Activated CD4-positive, alpha-beta memory T cell treated with anti-CD3 and anti-CD28 coated beads for 36 hours (primary cell): ENCODE measurements at regions not wholly inside any gene's neighbourhood (a gene's known extent, or its start where the extent isn't known, plus 50 kb on each side); places are given as distances from the start of the nearest gene placed in this dataset.
"Not testable (repeated sequence)": the region's sequence is repeated elsewhere in the genome, so short reads cannot be mapped to it uniquely, and the experiment has no call there.

ENCODE experiments used
- CTCF ChIA-PET: fragments of 350-600 bp; sonication (Branson Sonifier 250); formaldehyde crosslinking; loops from one replicate; lab custom pipeline; 2021; ENCODE audit warnings: antibody characterized with exemption, inconsistent platforms; lab: Charles Lee
- POLR2A ChIA-PET: fragments of 350-600 bp; sonication (Branson Sonifier 250); formaldehyde crosslinking; loops from one replicate; lab custom pipeline; 2021; ENCODE audit warnings: antibody characterized with exemption; lab: Charles Lee
- DNase-seq: peaks from one replicate; pipeline ENCODE4 v3.0.0-alpha.2; 2020
- H3K27ac Mint-ChIP-seq: one replicate; pipeline ENCODE4 v1.8.0; 2021; ENCODE audit warnings: mixed read lengths
- H3K27me3 Mint-ChIP-seq: one replicate; pipeline ENCODE4 v1.8.0; 2021; ENCODE audit warnings: mixed read lengths
- H3K36me3 Mint-ChIP-seq: one replicate; pipeline ENCODE4 v1.8.0; 2021; ENCODE audit warnings: mixed read lengths
- H3K4me1 Mint-ChIP-seq: one replicate; pipeline ENCODE4 v1.8.0; 2021; ENCODE audit warnings: low read depth, mixed read lengths
- H3K4me3 Mint-ChIP-seq: one replicate; pipeline ENCODE4 v1.8.0; 2021; ENCODE audit warnings: mild to moderate bottlenecking, mixed read lengths
- H3K9me3 Mint-ChIP-seq: one replicate; pipeline ENCODE4 v1.8.0; 2021; ENCODE audit warnings: mixed read lengths
- intact Hi-C: fragments of 100-400 bp; cut with micrococcal nuclease; formaldehyde crosslinking; loops from one replicate; pipeline ENCODE4 v1.15.1; 2023

- Mint-ChIP-seq H3K9me3 (peaks cover 22% of the 10 kb centered on the region), H3K27ac (no peak overlapping the region), H3K4me1 (no peaks in the 10 kb centered on the region), H3K36me3 (no peaks in the 10 kb centered on the region), H3K4me3 (no peak overlapping the region), H3K27me3 (no peaks in the 10 kb centered on the region)
- DNase-seq: no peak
- ChIA-PET CTCF (no interaction called here), POLR2A (no interaction called here)
- intact Hi-C loops: no loop called here
Measured at GRCh38 chr18:30150586-30151250, 891.8 kb downstream of the DSC3 start.

DNA sequence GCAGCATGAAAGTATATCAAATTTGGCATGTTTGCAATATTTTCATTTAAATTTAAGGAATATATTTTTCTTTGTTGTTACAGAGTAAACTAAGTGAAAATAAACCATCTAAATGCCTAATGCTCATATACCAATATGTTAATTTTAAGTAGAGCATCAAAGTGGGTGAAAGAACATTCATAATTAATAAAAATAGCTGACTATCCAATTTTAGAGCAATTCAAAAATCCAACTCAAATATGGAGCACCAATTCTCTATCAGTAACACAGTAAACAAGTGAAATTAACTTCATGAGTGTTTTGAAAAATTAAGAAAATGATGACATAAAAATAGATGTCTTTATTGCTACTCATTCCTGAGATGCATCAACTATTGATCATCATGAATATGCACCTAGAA lies 893.0 kb downstream of the DSC3 start:
- peaks cover 27% of the 10 kb centered on the region for H3K9me3 Mint-ChIP-seq
- no peak overlapping the region for H3K4me3 Mint-ChIP-seq
- no peaks in the 10 kb centered on the region for H3K36me3 Mint-ChIP-seq
- CTCF ChIA-PET: no interaction called here
- H3K27me3 Mint-ChIP-seq: no peaks in the 10 kb centered on the region
- intact Hi-C loops: no loop called here
- no peaks in the 10 kb centered on the region for H3K4me1 Mint-ChIP-seq
- H3K27ac Mint-ChIP-seq: no peak overlapping the region
- POLR2A ChIA-PET: no interaction called here
- no peak for DNase-seq

- ChIA-PET POLR2A (no interaction called here), CTCF (no interaction called here)
- no peaks in the 10 kb centered on the region for H3K4me1 Mint-ChIP-seq
- H3K36me3 Mint-ChIP-seq: no peaks in the 10 kb centered on the region
- H3K27me3 Mint-ChIP-seq: no peaks in the 10 kb centered on the region
- H3K4me3 Mint-ChIP-seq: no peak overlapping the region
- intact Hi-C loops: no loop called here
- DNase-seq: no peak
- peaks cover 25% of the 10 kb centered on the region for H3K9me3 Mint-ChIP-seq
- H3K27ac Mint-ChIP-seq: no peak overlapping the region
Measured at GRCh38 chr18:30142870-30143269, 899.7 kb downstream of the DSC3 start.

- DNase-seq: no peak
- peaks cover 28% of the 10 kb centered on the region for H3K9me3 Mint-ChIP-seq
- ChIA-PET CTCF (no interaction called here), POLR2A (no interaction called here)
- no peak overlapping the region for H3K4me3 Mint-ChIP-seq
- H3K36me3 Mint-ChIP-seq: no peaks in the 10 kb centered on the region
- intact Hi-C loops: no loop called here
- H3K27ac Mint-ChIP-seq: no peak overlapping the region
- H3K27me3 Mint-ChIP-seq: no peaks in the 10 kb centered on the region
- no peaks in the 10 kb centered on the region for H3K4me1 Mint-ChIP-seq
Measured at GRCh38 chr18:30142248-30142647, 900.3 kb downstream of the DSC3 start.

DNA sequence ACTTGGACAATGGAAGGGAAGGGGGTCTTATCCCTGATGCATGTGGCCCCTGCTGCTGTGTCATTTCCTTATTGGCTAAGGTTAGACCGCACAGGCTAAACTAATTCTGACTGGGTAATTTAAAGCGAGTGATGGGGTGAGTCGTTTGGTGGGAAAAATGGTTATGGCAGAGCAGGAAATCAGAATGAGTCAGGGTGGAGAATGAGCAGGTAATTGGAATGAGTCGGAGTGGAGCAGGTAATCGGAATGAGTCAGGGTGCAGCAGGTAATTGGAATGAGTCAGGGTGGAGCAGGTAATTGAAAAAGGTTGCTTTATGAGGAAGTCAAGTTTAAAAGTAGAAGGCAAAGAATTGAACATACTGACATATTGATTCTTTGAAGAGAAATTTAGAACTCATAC lies 901.0 kb downstream of the DSC3 start:
- H3K36me3 Mint-ChIP-seq, H3K27me3 Mint-ChIP-seq, CTCF ChIA-PET, H3K4me3 Mint-ChIP-seq, H3K4me1 Mint-ChIP-seq, DNase-seq, H3K27ac Mint-ChIP-seq, intact Hi-C loops, POLR2A ChIA-PET: not testable (repeated sequence)
- H3K9me3 Mint-ChIP-seq: peaks cover 34% of the 10 kb centered on the region

- no peak overlapping the region for H3K4me3 Mint-ChIP-seq
- CTCF ChIA-PET: no interaction called here
Measured at GRCh38 chr18:30139631-30140287, 902.8 kb downstream of the DSC3 start.

GRCh38 chr18:30135938-30136337 lies 906.6 kb downstream of the DSC3 start:
- H3K4me1 Mint-ChIP-seq: no peaks in the 10 kb centered on the region
- ChIA-PET CTCF (no interaction called here), POLR2A (no interaction called here)
- intact Hi-C loops: no loop called here
- no peak overlapping the region for H3K27ac Mint-ChIP-seq
- no peak for DNase-seq
- peaks cover 46% of the 10 kb centered on the region for H3K9me3 Mint-ChIP-seq
- no peaks in the 10 kb centered on the region for H3K36me3 Mint-ChIP-seq
- no peak overlapping the region for H3K4me3 Mint-ChIP-seq
- no peaks in the 10 kb centered on the region for H3K27me3 Mint-ChIP-seq

More at GRCh38 chr18:30139631-30140287, 902.8 kb downstream of the DSC3 start:
- Mint-ChIP-seq H3K36me3 (no peaks in the 10 kb centered on the region), H3K27me3 (no peaks in the 10 kb centered on the region), H3K9me3 (peaks cover 38% of the 10 kb centered on the region), H3K27ac (no peak overlapping the region), H3K4me1 (no peaks in the 10 kb centered on the region)
- intact Hi-C loops: no loop called here
- DNase-seq: no peak
- POLR2A ChIA-PET: no interaction called here

GRCh38 chr18:30134020-30134419 lies 908.5 kb downstream of the DSC3 start:
- Mint-ChIP-seq H3K27ac (no peak overlapping the region), H3K27me3 (no peaks in the 10 kb centered on the region), H3K4me1 (no peaks in the 10 kb centered on the region), H3K9me3 (peaks cover 39% of the 10 kb centered on the region), H3K36me3 (no peaks in the 10 kb centered on the region), H3K4me3 (no peak overlapping the region)
- ChIA-PET POLR2A (no interaction called here), CTCF (no interaction called here)
- intact Hi-C loops: no loop called here
- no peak for DNase-seq

- Mint-ChIP-seq H3K4me3 (no peak overlapping the region), H3K9me3 (peaks cover 43% of the 10 kb centered on the region), H3K36me3 (no peaks in the 10 kb centered on the region), H3K27me3 (no peaks in the 10 kb centered on the region), H3K27ac (no peak overlapping the region), H3K4me1 (no peaks in the 10 kb centered on the region)
- ChIA-PET CTCF (no interaction called here), POLR2A (no interaction called here)
- DNase-seq: no peak
- intact Hi-C loops: no loop called here
Measured at GRCh38 chr18:30132959-30133358, 909.6 kb downstream of the DSC3 start.

- Mint-ChIP-seq H3K9me3 (peaks cover 19% of the 10 kb centered on the region), H3K4me3 (no peak overlapping the region), H3K27ac (no peak overlapping the region), H3K27me3 (no peaks in the 10 kb centered on the region), H3K36me3 (no peaks in the 10 kb centered on the region), H3K4me1 (no peaks in the 10 kb centered on the region)
- ChIA-PET CTCF (no interaction called here), POLR2A (no interaction called here)
- DNase-seq: no peak
- intact Hi-C loops: no loop called here
Measured at GRCh38 chr18:30121397-30121796, 921.1 kb downstream of the DSC3 start.

DNA sequence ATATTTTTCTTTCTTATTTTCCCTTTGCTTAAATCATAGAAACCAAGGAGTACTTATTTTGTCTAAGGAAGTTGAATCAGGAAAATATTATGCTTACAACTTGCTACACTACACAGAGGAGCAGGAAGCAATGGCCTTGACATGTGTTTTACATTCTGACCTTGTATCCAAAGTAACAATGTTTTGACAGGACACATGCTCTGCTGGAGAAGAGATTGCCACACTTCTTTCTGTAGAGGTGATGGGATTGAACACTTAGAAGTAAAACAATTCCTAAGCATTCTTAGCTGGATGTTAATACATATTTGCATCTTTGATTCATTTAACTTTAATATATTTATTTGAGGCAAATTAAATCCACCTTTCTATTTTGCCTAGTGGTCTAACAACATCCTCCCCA lies 929.1 kb downstream of the DSC3 start:
- ChIA-PET CTCF (no interaction called here), POLR2A (no interaction called here)
- Mint-ChIP-seq H3K9me3 (peaks cover 9% of the 10 kb centered on the region), H3K36me3 (no peaks in the 10 kb centered on the region), H3K4me3 (no peak overlapping the region), H3K27me3 (no peaks in the 10 kb centered on the region), H3K4me1 (no peaks in the 10 kb centered on the region), H3K27ac (no peak overlapping the region)
- no peak for DNase-seq
- intact Hi-C loops: no loop called here

DNA sequence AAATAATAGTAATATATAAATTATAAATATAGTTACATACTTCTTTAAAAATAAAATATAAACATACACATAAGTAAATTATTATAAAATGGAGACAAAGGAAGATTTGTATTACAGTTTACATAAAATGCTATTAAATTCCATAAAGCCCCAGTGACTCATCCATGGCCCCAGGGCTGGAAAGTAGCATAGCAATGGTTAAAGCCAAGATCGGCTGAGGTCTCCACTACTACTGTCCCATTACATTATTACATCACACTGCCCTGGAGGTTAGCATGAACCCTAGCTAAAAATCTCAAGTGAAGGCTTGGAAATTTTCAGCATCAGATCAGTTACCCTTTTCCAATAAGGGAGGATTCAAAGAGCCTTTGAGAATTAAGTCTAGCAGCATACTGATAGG lies 936.2 kb downstream of the DSC3 start:
- CTCF ChIA-PET: no interaction called here
- H3K27me3 Mint-ChIP-seq: no peaks in the 10 kb centered on the region
- H3K4me1 Mint-ChIP-seq: no peaks in the 10 kb centered on the region
- no peaks in the 10 kb centered on the region for H3K36me3 Mint-ChIP-seq
- no peak overlapping the region for H3K27ac Mint-ChIP-seq
- POLR2A ChIA-PET: no interaction called here
- no peak overlapping the region for H3K4me3 Mint-ChIP-seq
- H3K9me3 Mint-ChIP-seq: peaks cover 6% of the 10 kb centered on the region
- intact Hi-C loops: no loop called here
- DNase-seq: no peak

GRCh38 chr18:30103881-30104280 lies 938.7 kb downstream of the DSC3 start:
- DNase-seq: no peak
- Mint-ChIP-seq H3K9me3 (peaks cover 6% of the 10 kb centered on the region), H3K4me1 (no peaks in the 10 kb centered on the region), H3K36me3 (no peaks in the 10 kb centered on the region), H3K27me3 (no peaks in the 10 kb centered on the region), H3K27ac (no peak overlapping the region), H3K4me3 (no peak overlapping the region)
- intact Hi-C loops: no loop called here
- ChIA-PET CTCF (no interaction called here), POLR2A (no interaction called here)
